ENCODE measurements at regions not wholly inside any gene's neighbourhood (a gene's known extent, or its start where the extent isn't known, plus 50 kb on each side); places are given as distances from the start of the nearest gene placed in this dataset.

DNA sequence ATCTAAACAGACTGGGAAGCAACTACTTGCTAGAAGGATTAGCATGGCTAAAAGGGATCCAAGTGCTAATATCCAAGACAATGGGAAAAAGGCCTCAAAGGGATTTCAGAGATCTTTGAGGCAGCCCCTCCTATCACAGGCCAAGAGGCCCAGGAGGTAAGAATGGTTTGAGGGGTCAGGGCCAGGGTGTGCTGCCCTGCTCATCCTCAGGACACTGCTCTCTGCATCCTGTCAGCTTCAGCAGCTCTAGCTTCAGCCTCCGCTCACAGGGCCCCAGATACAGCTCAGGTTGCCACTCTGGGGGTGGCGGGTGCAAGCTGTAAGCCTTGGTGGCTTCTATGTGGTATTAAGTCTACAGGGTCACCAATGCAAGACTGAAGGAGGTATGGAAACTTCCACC lies 278.7 kb downstream of the PARP8 start:
- Mint-ChIP-seq H3K27ac (no peak overlapping the region), H3K4me3 (no peak overlapping the region), H3K36me3 (ENCODE audit: low read depth) (no peaks in the 10 kb centered on the region), H3K27me3 (peaks cover 8% of the 10 kb centered on the region), H3K9me3 (peaks cover 5% of the 10 kb centered on the region), H3K4me1 (ENCODE audit: low read depth) (no peaks in the 10 kb centered on the region)
- ATAC-seq (ENCODE audit: poor library complexity) (no peak), DNase-seq (no peak)
- ChIA-PET POLR2A (no interaction called here), CTCF (no interaction called here)
- H3K4me1 ChIP-seq (ENCODE audit: insufficient read depth, low read length): no peaks in the 10 kb centered on the region
- no peaks in the 10 kb centered on the region for H3K36me3 ChIP-seq (ENCODE audit: insufficient read depth, low read length)
- intact Hi-C loops (cut with DNase I, micrococcal nuclease): no loop called here
- TF ChIP-seq, protein P1, sequence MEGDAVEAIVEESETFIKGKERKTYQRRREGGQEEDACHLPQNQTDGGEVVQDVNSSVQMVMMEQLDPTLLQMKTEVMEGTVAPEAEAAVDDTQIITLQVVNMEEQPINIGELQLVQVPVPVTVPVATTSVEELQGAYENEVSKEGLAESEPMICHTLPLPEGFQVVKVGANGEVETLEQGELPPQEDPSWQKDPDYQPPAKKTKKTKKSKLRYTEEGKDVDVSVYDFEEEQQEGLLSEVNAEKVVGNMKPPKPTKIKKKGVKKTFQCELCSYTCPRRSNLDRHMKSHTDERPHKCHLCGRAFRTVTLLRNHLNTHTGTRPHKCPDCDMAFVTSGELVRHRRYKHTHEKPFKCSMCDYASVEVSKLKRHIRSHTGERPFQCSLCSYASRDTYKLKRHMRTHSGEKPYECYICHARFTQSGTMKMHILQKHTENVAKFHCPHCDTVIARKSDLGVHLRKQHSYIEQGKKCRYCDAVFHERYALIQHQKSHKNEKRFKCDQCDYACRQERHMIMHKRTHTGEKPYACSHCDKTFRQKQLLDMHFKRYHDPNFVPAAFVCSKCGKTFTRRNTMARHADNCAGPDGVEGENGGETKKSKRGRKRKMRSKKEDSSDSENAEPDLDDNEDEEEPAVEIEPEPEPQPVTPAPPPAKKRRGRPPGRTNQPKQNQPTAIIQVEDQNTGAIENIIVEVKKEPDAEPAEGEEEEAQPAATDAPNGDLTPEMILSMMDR (IDR thresholded peaks at IDR 0.05): no peak
- no peak overlapping the region for H3K4me3 ChIP-seq (ENCODE audit: low read length)
- peaks cover 0 to 8% of the 10 kb centered on the region in 2 experiments for H3K9me3 ChIP-seq (ENCODE audit: control insufficient read depth in 1 of 2, insufficient read depth in 1 of 2, low read length in 2 of 2)
- H3K27ac ChIP-seq (ENCODE audit: low read depth in 1 of 2, low read length in 2 of 2): no peak overlapping the region
- no peaks in the 10 kb centered on the region for H3K27me3 ChIP-seq (ENCODE audit: control insufficient read depth in 1 of 2, insufficient read depth in 2 of 2, low read length in 2 of 2)

DNA sequence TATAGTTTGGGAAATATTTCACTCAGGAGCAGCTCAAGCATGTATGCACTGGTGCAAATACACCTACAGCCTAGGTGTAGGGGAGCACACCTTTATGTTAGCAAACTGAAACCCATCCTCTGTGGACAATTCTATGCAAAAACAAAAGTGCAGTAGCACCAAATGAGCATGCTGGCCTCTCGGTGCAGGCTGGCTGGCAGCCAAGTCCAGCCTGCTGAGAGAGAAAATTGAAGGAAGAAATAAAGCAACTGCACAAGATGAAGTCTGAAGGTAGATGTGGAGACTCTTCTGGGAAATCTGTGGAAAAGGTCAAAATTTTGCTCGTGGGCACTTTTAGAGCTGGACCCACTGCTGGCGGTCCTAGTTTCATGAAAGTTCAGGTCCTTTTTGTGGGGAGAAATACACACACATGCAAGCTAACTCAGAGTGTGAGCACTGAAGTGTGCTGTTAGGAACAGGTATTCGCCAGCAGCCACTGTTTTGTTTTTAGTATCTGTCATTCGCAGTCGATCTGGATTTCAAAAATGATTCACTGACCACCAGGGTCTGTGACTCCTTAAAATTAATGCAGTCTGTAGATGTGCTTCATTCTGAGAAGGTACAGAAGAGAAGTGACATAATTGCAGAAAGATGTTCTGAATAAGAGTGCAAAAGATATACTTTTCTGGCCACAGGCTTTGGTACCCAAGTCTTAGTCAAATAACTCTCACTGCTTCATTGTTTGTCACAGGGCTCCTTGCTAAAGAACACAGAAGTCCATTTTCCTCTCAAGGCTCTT lies 281.7 kb downstream of the PARP8 start:
- intact Hi-C loops (cut with DNase I, micrococcal nuclease): no loop called here
- H3K27me3 ChIP-seq (ENCODE audit: control insufficient read depth in 1 of 2, insufficient read depth in 2 of 2, low read length in 2 of 2): peaks cover 0 to 5% of the 10 kb centered on the region in 2 experiments
- Mint-ChIP-seq H3K4me1 (ENCODE audit: low read depth) (no peaks in the 10 kb centered on the region), H3K4me3 (no peak overlapping the region), H3K9me3 (no peaks in the 10 kb centered on the region), H3K27me3 (peaks cover 13% of the 10 kb centered on the region), H3K27ac (no peak overlapping the region), H3K36me3 (ENCODE audit: low read depth) (no peaks in the 10 kb centered on the region)
- peaks cover 0 to 8% of the 10 kb centered on the region in 2 experiments for H3K9me3 ChIP-seq (ENCODE audit: control insufficient read depth in 1 of 2, insufficient read depth in 1 of 2, low read length in 2 of 2)
- no peaks in the 10 kb centered on the region for H3K36me3 ChIP-seq (ENCODE audit: insufficient read depth, low read length)
- CTCF ChIA-PET: no interaction called here
- no peaks in the 10 kb centered on the region for H3K4me1 ChIP-seq (ENCODE audit: insufficient read depth, low read length)
- DNase-seq (no peak), ATAC-seq (ENCODE audit: poor library complexity) (no peak)
- H3K27ac ChIP-seq (ENCODE audit: low read depth in 1 of 2, low read length in 2 of 2): no peak overlapping the region
- H3K4me3 ChIP-seq (ENCODE audit: low read length): no peak overlapping the region
- POLR2A ChIA-PET: no interaction called here
- TF ChIP-seq, protein P1 (IDR thresholded peaks at IDR 0.05): no peak

DNA sequence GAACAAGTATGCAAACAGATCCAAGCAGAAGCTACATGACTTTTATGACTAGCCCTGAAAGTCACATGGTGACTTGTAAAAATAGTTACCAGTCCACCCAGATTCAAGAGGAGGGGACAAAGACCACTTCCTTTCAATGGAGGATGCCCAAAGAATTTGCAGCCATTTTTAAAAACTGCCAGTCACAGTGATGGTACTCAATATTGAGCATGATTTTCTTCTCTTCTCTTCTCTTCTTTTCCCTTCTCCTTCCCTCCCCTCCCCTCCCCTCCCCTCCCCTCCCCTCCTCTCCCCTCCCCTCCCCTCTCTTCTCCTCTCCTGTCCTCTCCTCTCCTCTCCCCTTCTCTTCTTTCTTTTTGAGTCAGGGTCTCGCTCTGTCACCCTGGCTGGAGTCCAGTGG lies 286.9 kb downstream of the PARP8 start:
- Mint-ChIP-seq H3K4me1 (ENCODE audit: low read depth) (no peaks in the 10 kb centered on the region), H3K27me3 (peaks cover 38% of the 10 kb centered on the region), H3K27ac (no peak overlapping the region), H3K4me3 (no peak overlapping the region), H3K36me3 (ENCODE audit: low read depth) (no peaks in the 10 kb centered on the region), H3K9me3 (no peaks in the 10 kb centered on the region)
- POLR2A ChIA-PET: no interaction called here
- Histone ChIP-seq H3K27ac (ENCODE audit: low read depth in 1 of 2, low read length in 2 of 2) (no peak overlapping the region), H3K4me1 (ENCODE audit: insufficient read depth, low read length) (no peaks in the 10 kb centered on the region), H3K9me3 (ENCODE audit: control insufficient read depth in 1 of 2, insufficient read depth in 1 of 2, low read length in 2 of 2) (no peaks in the 10 kb centered on the region), H3K4me3 (ENCODE audit: low read length) (no peak overlapping the region), H3K27me3 (ENCODE audit: control insufficient read depth in 1 of 2, insufficient read depth in 2 of 2, low read length in 2 of 2) (peaks cover 6 to 11% of the 10 kb centered on the region in 2 experiments), H3K36me3 (ENCODE audit: insufficient read depth, low read length) (no peaks in the 10 kb centered on the region)
- TF ChIP-seq, protein P1 (IDR thresholded peaks at IDR 0.05): no peak
- CTCF ChIA-PET: no interaction called here
- ATAC-seq (ENCODE audit: poor library complexity) (no peak), DNase-seq (no peak)
- intact Hi-C loops (cut with DNase I, micrococcal nuclease): no loop called here
